Brain microvascular endothelial cell (primary cell): ENCODE measurements at regions not wholly inside any gene's neighbourhood (a gene's known extent, or its start where the extent isn't known, plus 50 kb on each side); places are given as distances from the start of the nearest gene placed in this dataset.
A peak's percentile ranks its signal among the peaks of the same experiment; 100 is the strongest.

Experiments
- DNase-seq: peaks from one replicate; pipeline ENCODE4 v3.0.0-alpha.2; 2020
- H3K27ac ChIP-seq: fragments of 250-450 bp; sonication (Bioruptor Pico); 2 replicates; pipeline ENCODE4 v1.5.1; 2020; ENCODE audit warnings: mild to moderate bottlenecking, moderate library complexity
- H3K27me3 ChIP-seq: fragments of 250-450 bp; sonication (Bioruptor Pico); replicated peaks from 2 replicates; pipeline ENCODE4 v1.5.1; 2020; ENCODE audit warnings: mild to moderate bottlenecking
- H3K36me3 ChIP-seq: fragments of 250-450 bp; sonication (Bioruptor Pico); replicated peaks from 2 replicates; pipeline ENCODE4 v1.5.1; 2020; ENCODE audit warnings: mild to moderate bottlenecking
- H3K4me3 ChIP-seq: 2 replicates; pipeline ENCODE4 v1.5.1; 2011; ENCODE audit warnings: low read depth, mild to moderate bottlenecking, control low read depth, low read length, moderate library complexity
- in situ Hi-C: cut with HindIII; loops from 2 replicates; pipeline ENCODE4 v1.10.0; 2017; ENCODE audit warnings: low sequenced_read_pairs, low pct_ligation_motif_present
- TF ChIP-seq, protein P1 (sequence below): IDR thresholded peaks from 2 replicates; pipeline ENCODE4 v1.5.1; 2011; ENCODE audit warnings: low read depth, mild to moderate bottlenecking, moderate library complexity, low read length, control low read depth, inconsistent platforms; ENCODE audit errors: missing control alignments

DNA sequence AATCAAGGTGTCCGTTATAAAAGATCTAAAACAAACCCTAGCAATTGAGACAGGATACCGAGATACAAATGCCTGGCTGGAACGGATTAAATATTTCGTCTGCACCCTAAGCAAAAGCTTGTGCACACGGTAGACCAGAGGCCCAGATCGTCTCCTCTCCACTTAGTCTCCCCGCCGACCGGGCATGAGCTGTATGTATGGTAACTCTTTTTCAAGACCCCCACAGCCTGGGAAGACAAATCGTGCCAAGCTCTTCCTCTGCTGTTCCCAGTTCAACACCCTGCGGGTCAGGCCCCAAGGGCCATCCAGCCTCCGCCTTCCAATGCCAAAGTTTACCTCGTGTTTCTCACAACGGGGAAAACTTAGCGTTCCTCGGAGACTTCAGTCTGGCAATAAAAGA lies 285.7 kb upstream of the GALNT17 start:
- DNase-seq, result no peak
- Histone ChIP-seq H3K4me3 (no peak overlapping the region), H3K27me3 (no peaks in the 10 kb centered on the region), H3K36me3 (no peaks in the 10 kb centered on the region), H3K27ac (no peak overlapping the region)
- TF ChIP-seq, protein P1, sequence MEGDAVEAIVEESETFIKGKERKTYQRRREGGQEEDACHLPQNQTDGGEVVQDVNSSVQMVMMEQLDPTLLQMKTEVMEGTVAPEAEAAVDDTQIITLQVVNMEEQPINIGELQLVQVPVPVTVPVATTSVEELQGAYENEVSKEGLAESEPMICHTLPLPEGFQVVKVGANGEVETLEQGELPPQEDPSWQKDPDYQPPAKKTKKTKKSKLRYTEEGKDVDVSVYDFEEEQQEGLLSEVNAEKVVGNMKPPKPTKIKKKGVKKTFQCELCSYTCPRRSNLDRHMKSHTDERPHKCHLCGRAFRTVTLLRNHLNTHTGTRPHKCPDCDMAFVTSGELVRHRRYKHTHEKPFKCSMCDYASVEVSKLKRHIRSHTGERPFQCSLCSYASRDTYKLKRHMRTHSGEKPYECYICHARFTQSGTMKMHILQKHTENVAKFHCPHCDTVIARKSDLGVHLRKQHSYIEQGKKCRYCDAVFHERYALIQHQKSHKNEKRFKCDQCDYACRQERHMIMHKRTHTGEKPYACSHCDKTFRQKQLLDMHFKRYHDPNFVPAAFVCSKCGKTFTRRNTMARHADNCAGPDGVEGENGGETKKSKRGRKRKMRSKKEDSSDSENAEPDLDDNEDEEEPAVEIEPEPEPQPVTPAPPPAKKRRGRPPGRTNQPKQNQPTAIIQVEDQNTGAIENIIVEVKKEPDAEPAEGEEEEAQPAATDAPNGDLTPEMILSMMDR, result no peak
- in situ Hi-C loops, result no loop called here

DNA sequence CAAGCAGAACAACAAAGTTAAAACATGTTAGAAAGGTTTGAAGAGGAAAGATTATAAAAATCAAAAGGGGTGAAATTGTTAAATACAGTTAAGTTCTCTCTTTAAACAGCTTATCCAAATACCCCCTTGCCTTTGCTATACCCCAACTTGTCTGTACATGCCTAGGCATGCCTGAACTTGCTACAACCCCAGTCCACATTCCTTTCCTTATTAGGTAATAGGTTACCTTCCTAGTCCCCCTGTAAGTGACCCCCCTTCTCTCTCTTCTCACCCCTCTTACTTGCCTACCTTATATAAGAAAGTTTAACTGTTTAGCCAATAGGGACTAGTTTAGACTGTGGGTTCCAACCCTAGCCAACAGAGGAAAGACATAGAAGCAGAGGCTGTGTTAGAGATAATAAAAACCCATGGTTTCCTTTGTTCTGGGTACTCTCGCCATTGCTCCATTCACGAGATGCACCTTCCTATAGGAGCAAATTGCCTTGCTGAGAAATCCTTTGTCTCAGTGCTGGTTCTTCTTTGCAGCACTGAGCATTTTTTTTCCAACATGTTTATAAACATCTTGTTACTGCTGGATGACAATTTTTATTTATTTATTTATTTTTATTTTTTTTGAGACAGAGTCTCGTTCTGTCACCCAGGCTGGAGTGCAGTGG lies 282.2 kb upstream of the GALNT17 start:
- in situ Hi-C loops, result no loop called here
- H3K36me3 ChIP-seq, result no peaks in the 10 kb centered on the region
- TF ChIP-seq, protein P1, result no peak
- no peak for DNase-seq
- no peak overlapping the region for H3K4me3 ChIP-seq
- no peak overlapping the region for H3K27ac ChIP-seq
- no peaks in the 10 kb centered on the region for H3K27me3 ChIP-seq

DNA sequence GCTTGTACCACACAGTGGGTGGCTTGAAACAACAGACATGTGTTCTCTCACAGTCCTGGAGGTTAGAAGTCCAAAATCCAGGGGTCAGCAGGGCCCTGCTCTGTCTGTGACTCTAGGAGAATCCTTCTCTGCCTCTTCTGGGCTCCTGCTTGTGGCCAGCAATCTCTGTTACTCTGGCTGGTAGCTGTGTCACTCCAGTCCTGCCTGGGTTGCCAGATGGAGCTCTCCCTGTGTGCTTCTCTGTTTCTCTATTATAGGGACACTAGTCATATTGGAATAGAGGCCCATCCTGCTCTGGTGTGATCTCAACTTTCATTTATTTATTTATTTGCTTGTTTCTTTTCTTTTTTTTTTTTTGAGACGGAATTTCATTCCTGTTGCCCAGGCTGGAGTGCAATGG lies 276.6 kb upstream of the GALNT17 start:
- Histone ChIP-seq H3K4me3 (no peak overlapping the region), H3K27me3 (no peaks in the 10 kb centered on the region), H3K27ac (no peak overlapping the region), H3K36me3 (no peaks in the 10 kb centered on the region)
- DNase-seq, result no peak
- in situ Hi-C loops, result no loop called here
- TF ChIP-seq, protein P1, result no peak

DNA sequence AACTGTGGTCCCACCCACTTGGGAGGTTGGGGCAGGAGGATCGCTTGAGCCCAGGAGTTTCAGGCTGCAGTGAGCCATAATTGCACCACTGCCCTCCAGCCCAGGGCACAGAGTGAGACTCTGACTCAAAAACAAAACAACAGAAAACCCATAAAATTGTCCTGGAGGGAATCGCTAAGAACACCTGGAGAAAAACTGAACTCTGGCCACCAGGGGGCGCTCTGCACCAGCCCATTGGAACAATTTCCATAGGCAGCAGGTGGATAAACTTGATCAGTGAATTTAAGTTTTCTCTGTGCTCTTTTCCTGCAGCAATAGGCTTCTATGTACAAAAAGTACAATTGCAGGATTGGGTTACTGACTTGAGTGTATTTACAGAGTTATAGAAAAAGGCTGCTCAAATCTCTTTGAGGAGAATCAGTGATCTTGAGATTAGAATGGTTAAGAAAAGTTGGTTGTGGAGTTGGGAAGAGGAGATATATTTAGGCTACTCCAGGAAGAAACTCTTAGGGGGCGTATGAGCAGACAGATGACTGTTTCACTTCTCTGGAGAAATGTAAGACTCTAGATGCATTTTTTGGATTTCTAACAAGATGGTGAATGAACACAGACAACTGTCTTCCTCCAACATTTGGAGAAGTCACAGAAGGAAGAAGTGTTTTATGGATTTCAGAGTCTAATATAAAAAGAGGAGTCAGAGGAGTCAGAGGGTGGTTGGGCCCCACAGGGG lies 274.9 kb upstream of the GALNT17 start:
- in situ Hi-C loops, result no loop called here
- peak; percentile 69 for DNase-seq
- no peaks in the 10 kb centered on the region for H3K36me3 ChIP-seq
- H3K4me3 ChIP-seq, result no peak overlapping the region
- TF ChIP-seq, protein P1, result peak; percentile 85
- H3K27ac ChIP-seq, result no peak overlapping the region
- H3K27me3 ChIP-seq, result no peaks in the 10 kb centered on the region

DNA sequence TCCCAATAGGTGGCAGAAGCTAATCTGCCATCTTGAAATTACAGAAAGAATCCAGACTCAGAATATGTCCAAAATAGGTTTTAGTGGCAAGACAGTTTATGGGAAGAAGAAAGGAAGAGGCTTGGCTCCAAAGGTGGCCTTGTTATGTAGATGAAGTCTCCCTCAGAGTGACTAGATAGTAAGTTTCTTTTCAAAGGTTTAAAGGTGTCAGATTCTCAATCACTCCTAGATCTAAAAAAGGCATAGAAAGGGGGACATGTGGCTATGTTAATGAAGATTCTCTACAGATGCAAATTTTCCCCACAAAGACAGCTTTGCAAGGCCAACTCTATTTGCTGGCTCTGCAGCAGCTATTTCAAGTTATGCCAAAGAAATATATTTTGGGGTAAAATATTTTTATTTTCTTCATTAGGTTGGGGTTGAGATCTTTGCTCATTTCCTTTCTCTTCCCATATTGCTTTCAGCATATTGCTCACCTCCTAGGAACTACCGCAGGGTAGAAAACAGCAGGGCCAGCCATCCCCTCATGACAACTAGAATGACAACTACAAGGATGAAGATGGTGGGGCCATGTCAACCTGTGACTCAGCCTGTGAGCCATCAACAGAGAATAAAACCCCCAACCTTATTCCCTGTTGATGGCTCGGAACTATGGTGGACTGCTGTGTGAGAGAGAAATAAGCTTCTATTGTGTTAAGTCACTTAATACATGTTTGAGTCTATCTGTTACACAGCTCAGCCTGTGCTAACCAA lies 274.0 kb upstream of the GALNT17 start:
- DNase-seq, result no peak
- in situ Hi-C loops, result no loop called here
- H3K36me3 ChIP-seq, result no peaks in the 10 kb centered on the region
- no peaks in the 10 kb centered on the region for H3K27me3 ChIP-seq
- H3K27ac ChIP-seq, result no peak overlapping the region
- no peak overlapping the region for H3K4me3 ChIP-seq
- TF ChIP-seq, protein P1, result no peak
